Nephron progenitor cell (in vitro differentiated cells): ENCODE measurements at regions not wholly inside any gene's neighbourhood (a gene's known extent, or its start where the extent isn't known, plus 50 kb on each side); places are given as distances from the start of the nearest gene placed in this dataset.

Source experiments
- DNase-seq: peaks from one replicate; pipeline ENCODE4 v3.0.0; 2021
- H3K27ac Mint-ChIP-seq: 2 replicates; pipeline ENCODE4 v1.8.0; 2021; ENCODE audit warnings: mild to moderate bottlenecking, moderate library complexity, mixed read lengths
- H3K27me3 Mint-ChIP-seq: 2 replicates; pipeline ENCODE4 v1.8.0; 2021; ENCODE audit warnings: mild to moderate bottlenecking, low read depth, mixed read lengths; ENCODE audit not compliant: poor library complexity
- H3K36me3 Mint-ChIP-seq: 2 replicates; pipeline ENCODE4 v1.8.0; 2021; ENCODE audit warnings: low read depth, mixed read lengths
- H3K4me1 Mint-ChIP-seq: 2 replicates; pipeline ENCODE4 v1.8.0; 2021; ENCODE audit warnings: mixed read lengths
- H3K4me3 Mint-ChIP-seq: 2 replicates; pipeline ENCODE4 v1.8.0; 2021; ENCODE audit warnings: mild to moderate bottlenecking, moderate library complexity, mixed read lengths
- H3K9me3 Mint-ChIP-seq: 2 replicates; pipeline ENCODE4 v1.8.0; 2021; ENCODE audit warnings: mild to moderate bottlenecking, moderate library complexity, mixed read lengths
- CTCF ChIP-seq: fragments of 200-600 bp; sonication (generic); IDR thresholded peaks from 2 replicates; pipeline ENCODE4 v1.5.0; 2021; ENCODE audit warnings: antibody characterized with exemption

GRCh38 chr10:2852574-2853323 is 214.6 kb upstream of the PFKP start:
- no peak for DNase-seq
- Mint-ChIP-seq H3K4me3 (no peak overlapping the region), H3K36me3 (no peaks in the 10 kb centered on the region), H3K27ac (no peak overlapping the region), H3K9me3 (no peaks in the 10 kb centered on the region), H3K4me1 (no peaks in the 10 kb centered on the region), H3K27me3 (peaks cover 4% of the 10 kb centered on the region)
- TF ChIP-seq CTCF, result no peak

- no peaks in the 10 kb centered on the region for H3K4me1 Mint-ChIP-seq
- DNase-seq, result no peak
- no peak overlapping the region for H3K4me3 Mint-ChIP-seq
- H3K27ac Mint-ChIP-seq, result no peak overlapping the region
- no peak for TF ChIP-seq CTCF
- H3K27me3 Mint-ChIP-seq, result peaks cover 4% of the 10 kb centered on the region
- no peaks in the 10 kb centered on the region for H3K9me3 Mint-ChIP-seq
- no peaks in the 10 kb centered on the region for H3K36me3 Mint-ChIP-seq
Measured at GRCh38 chr10:2851566-2851965, 215.8 kb upstream of the PFKP start.

- H3K36me3 Mint-ChIP-seq, result no peaks in the 10 kb centered on the region
- no peak overlapping the region for H3K4me3 Mint-ChIP-seq
- no peak for TF ChIP-seq CTCF
- H3K27ac Mint-ChIP-seq, result no peak overlapping the region
- H3K9me3 Mint-ChIP-seq, result no peaks in the 10 kb centered on the region
- no peak for DNase-seq
- peaks cover 4% of the 10 kb centered on the region for H3K27me3 Mint-ChIP-seq
- no peaks in the 10 kb centered on the region for H3K4me1 Mint-ChIP-seq
Measured at GRCh38 chr10:2850202-2850601, 217.1 kb upstream of the PFKP start.

- no peak for TF ChIP-seq CTCF
- Mint-ChIP-seq H3K27me3 (peaks cover 15% of the 10 kb centered on the region), H3K36me3 (no peaks in the 10 kb centered on the region), H3K4me1 (no peaks in the 10 kb centered on the region), H3K27ac (no peak overlapping the region), H3K4me3 (no peak overlapping the region), H3K9me3 (no peaks in the 10 kb centered on the region)
- DNase-seq, result no peak
Measured at GRCh38 chr10:2844925-2845324, 222.4 kb upstream of the PFKP start.

GRCh38 chr10:2839081-2839725 is 228.1 kb upstream of the PFKP start:
- Mint-ChIP-seq H3K4me3 (no peak overlapping the region), H3K36me3 (no peaks in the 10 kb centered on the region), H3K4me1 (peaks cover 10% of the 10 kb centered on the region), H3K27me3 (peaks cover 26% of the 10 kb centered on the region), H3K27ac (no peak overlapping the region), H3K9me3 (no peaks in the 10 kb centered on the region)
- peak; percentile 51 for TF ChIP-seq CTCF
- DNase-seq, result peak; percentile 54

- Mint-ChIP-seq H3K9me3 (no peaks in the 10 kb centered on the region), H3K4me1 (peaks cover 10% of the 10 kb centered on the region), H3K36me3 (no peaks in the 10 kb centered on the region), H3K27me3 (peaks cover 27% of the 10 kb centered on the region), H3K4me3 (no peak overlapping the region), H3K27ac (no peak overlapping the region)
- DNase-seq, result no peak
- no peak for TF ChIP-seq CTCF
Measured at GRCh38 chr10:2837674-2838073, 229.7 kb upstream of the PFKP start.
